ENCODE measurements at regions not wholly inside any gene's neighbourhood (a gene's known extent, or its start where the extent isn't known, plus 50 kb on each side); places are given as distances from the start of the nearest gene placed in this dataset.
"Not testable (repeated sequence)": the region's sequence is repeated elsewhere in the genome, so short reads cannot be mapped to it uniquely, and the experiment has no call there.

GRCh38 chr16:31745900-31746299, 127.7 kb upstream of the ZNF267 start:
- Histone ChIP-seq H3K4me3 (ENCODE audit: low read length in 2 of 2) (peak overlapping the region in 1 of 2 donors; percentile 13), H3K9me3 (ENCODE audit: control insufficient read depth in 2 of 2, low read length in 2 of 2) (peaks cover 15 to 36% of the 10 kb centered on the region in 2 donors), H3K36me3 (ENCODE audit: control insufficient read depth in 2 of 2, insufficient read depth in 2 of 2, low read length in 2 of 2) (peaks cover 7 to 17% of the 10 kb centered on the region in 2 donors), H3K27ac (ENCODE audit: low read length) (no peak overlapping the region), H3K27me3 (ENCODE audit: control insufficient read depth in 1 of 2, insufficient read depth in 2 of 2, low read length in 2 of 2) (no peaks in the 10 kb centered on the region), H3K4me1 (ENCODE audit: control insufficient read depth, insufficient read depth, low read length) (no peaks in the 10 kb centered on the region), H3K9ac (ENCODE audit: low read length in 2 of 2) (no peak overlapping the region)

GRCh38 chr16:31754998-31755615, 118.5 kb upstream of the ZNF267 start:
- H3K4me1 ChIP-seq (ENCODE audit: control insufficient read depth, insufficient read depth, low read length) = no peaks in the 10 kb centered on the region
- H3K4me3 ChIP-seq (ENCODE audit: low read length in 2 of 2) = peak overlapping the region in 1 of 2 donors; percentile 56
- peaks cover 51 to 60% of the 10 kb centered on the region in 2 donors for H3K9me3 ChIP-seq (ENCODE audit: control insufficient read depth in 2 of 2, low read length in 2 of 2)
- no peak overlapping the region for H3K27ac ChIP-seq (ENCODE audit: low read length)
- H3K36me3 ChIP-seq (ENCODE audit: control insufficient read depth in 2 of 2, insufficient read depth in 2 of 2, low read length in 2 of 2) = peaks cover 21 to 32% of the 10 kb centered on the region in 2 donors
- no peak overlapping the region for H3K9ac ChIP-seq (ENCODE audit: low read length in 2 of 2)
- no peaks in the 10 kb centered on the region for H3K27me3 ChIP-seq (ENCODE audit: control insufficient read depth in 1 of 2, insufficient read depth in 2 of 2, low read length in 2 of 2)

DNA sequence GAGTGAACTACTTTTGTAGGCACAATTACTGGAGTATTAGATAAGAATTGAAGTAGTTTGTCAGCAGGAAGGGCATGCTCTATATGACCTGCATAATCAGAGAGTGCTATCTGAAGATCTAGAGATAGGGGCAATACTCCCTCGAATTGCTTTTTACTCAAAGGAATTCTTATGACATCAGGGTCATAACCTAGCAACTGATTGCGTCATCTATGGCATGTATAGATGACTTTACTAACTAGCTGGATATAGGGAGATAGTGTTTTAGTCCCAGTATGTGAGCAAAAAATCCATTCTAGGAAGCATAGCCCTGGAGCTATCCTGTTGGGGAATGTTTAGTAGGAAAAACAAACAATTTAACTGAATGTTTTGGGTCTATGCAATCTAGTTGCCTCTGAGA, 109.5 kb upstream of the ZNF267 start:
- Histone ChIP-seq H3K9me3 (ENCODE audit: control insufficient read depth in 2 of 2, low read length in 2 of 2) (peaks cover 41 to 42% of the 10 kb centered on the region in 2 donors), H3K27ac (ENCODE audit: low read length) (no peak overlapping the region), H3K36me3 (ENCODE audit: control insufficient read depth in 2 of 2, insufficient read depth in 2 of 2, low read length in 2 of 2) (peaks cover 0 to 2% of the 10 kb centered on the region in 2 donors)

DNA sequence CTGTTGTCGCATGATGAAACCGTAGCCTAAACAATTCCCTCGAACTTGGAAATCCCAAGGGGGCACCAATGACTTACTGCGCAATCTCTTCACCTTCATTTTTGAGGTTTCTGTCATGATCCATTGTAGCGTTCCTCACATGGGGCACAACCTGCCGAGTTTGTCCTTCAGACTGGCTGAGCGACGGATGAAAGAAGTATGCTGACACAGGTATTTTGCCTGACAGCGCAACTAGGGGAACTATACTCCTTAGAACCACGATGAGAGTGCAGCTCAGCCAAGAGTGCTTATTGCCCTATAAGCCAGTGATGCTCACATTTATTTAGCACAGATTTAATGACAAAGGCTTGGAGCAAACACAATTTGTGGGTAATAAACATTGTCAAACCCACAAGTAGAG, 106.3 kb upstream of the ZNF267 start:
- Histone ChIP-seq H3K4me1 (ENCODE audit: control insufficient read depth, insufficient read depth, low read length) (no peaks in the 10 kb centered on the region), H3K9me3 (ENCODE audit: control insufficient read depth in 2 of 2, low read length in 2 of 2) (peaks cover 45 to 60% of the 10 kb centered on the region in 2 donors), H3K27ac (ENCODE audit: low read length) (no peak overlapping the region)

More for the DNA sequence above, 109.5 kb upstream of the ZNF267 start:
- Histone ChIP-seq H3K27me3 (ENCODE audit: control insufficient read depth in 1 of 2, insufficient read depth in 2 of 2, low read length in 2 of 2) (no peaks in the 10 kb centered on the region), H3K4me3 (ENCODE audit: low read length in 2 of 2) (no peak overlapping the region), H3K9ac (ENCODE audit: low read length in 2 of 2) (no peak overlapping the region), H3K4me1 (ENCODE audit: control insufficient read depth, insufficient read depth, low read length) (no peaks in the 10 kb centered on the region)

GRCh38 chr16:31780342-31780741, 93.3 kb upstream of the ZNF267 start:
- no peak overlapping the region for H3K27ac ChIP-seq (ENCODE audit: low read length)
- H3K4me3 ChIP-seq (ENCODE audit: low read length in 2 of 2) = no peak overlapping the region
- peaks cover 4 to 15% of the 10 kb centered on the region in 2 donors for H3K9me3 ChIP-seq (ENCODE audit: control insufficient read depth in 2 of 2, low read length in 2 of 2)
- H3K27me3 ChIP-seq (ENCODE audit: control insufficient read depth in 1 of 2, insufficient read depth in 2 of 2, low read length in 2 of 2) = no peaks in the 10 kb centered on the region
- H3K4me1 ChIP-seq (ENCODE audit: control insufficient read depth, insufficient read depth, low read length) = no peaks in the 10 kb centered on the region
- H3K36me3 ChIP-seq (ENCODE audit: control insufficient read depth in 2 of 2, insufficient read depth in 2 of 2, low read length in 2 of 2) = no peaks in the 10 kb centered on the region
- no peak overlapping the region for H3K9ac ChIP-seq (ENCODE audit: low read length in 2 of 2)

More for the DNA sequence above, 106.3 kb upstream of the ZNF267 start:
- Histone ChIP-seq H3K4me3 (ENCODE audit: low read length in 2 of 2) (no peak overlapping the region), H3K27me3 (ENCODE audit: control insufficient read depth in 1 of 2, insufficient read depth in 2 of 2, low read length in 2 of 2) (no peaks in the 10 kb centered on the region), H3K36me3 (ENCODE audit: control insufficient read depth in 2 of 2, insufficient read depth in 2 of 2, low read length in 2 of 2) (peaks cover 0 to 3% of the 10 kb centered on the region in 2 donors), H3K9ac (ENCODE audit: low read length in 2 of 2) (no peak overlapping the region)

- Histone ChIP-seq H3K27me3 (ENCODE audit: control insufficient read depth in 1 of 2, insufficient read depth in 2 of 2, low read length in 2 of 2) (no peaks in the 10 kb centered on the region), H3K4me3 (ENCODE audit: low read length in 2 of 2) (no peak overlapping the region), H3K9me3 (ENCODE audit: control insufficient read depth in 2 of 2, low read length in 2 of 2) (peaks cover under 1 to 12% of the 10 kb centered on the region in 2 donors), H3K4me1 (ENCODE audit: control insufficient read depth, insufficient read depth, low read length) (no peaks in the 10 kb centered on the region), H3K9ac (ENCODE audit: low read length in 2 of 2) (no peak overlapping the region), H3K27ac (ENCODE audit: low read length) (no peak overlapping the region), H3K36me3 (ENCODE audit: control insufficient read depth in 2 of 2, insufficient read depth in 2 of 2, low read length in 2 of 2) (no peaks in the 10 kb centered on the region)
Measured at GRCh38 chr16:31785126-31785525, 88.5 kb upstream of the ZNF267 start.

DNA sequence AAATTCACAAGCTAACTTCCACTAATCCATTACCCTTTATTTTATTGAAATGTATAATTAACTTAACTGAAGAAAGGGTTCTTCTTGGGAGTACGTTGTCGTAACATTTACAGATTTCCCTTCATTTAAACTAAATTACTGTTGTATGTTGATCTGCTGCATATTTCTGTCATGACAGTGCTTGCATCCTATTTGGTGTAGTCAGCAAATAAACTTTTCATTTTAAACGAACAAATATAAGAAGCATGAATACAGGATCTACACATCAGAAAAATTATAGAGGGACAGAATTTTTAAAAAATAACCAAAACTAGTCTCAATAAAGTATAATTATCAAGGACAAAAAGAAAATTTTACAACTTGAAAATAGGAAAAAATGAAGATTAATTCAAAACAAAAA, 66.5 kb upstream of the ZNF267 start:
- Histone ChIP-seq H3K36me3 (ENCODE audit: control insufficient read depth in 2 of 2, insufficient read depth in 2 of 2, low read length in 2 of 2) (no peaks in the 10 kb centered on the region), H3K9me3 (ENCODE audit: control insufficient read depth in 2 of 2, low read length in 2 of 2) (no peaks in the 10 kb centered on the region), H3K9ac (ENCODE audit: low read length in 2 of 2) (no peak overlapping the region), H3K4me3 (ENCODE audit: low read length in 2 of 2) (no peak overlapping the region), H3K27me3 (ENCODE audit: control insufficient read depth in 1 of 2, insufficient read depth in 2 of 2, low read length in 2 of 2) (no peaks in the 10 kb centered on the region), H3K27ac (ENCODE audit: low read length) (no peak overlapping the region), H3K4me1 (ENCODE audit: control insufficient read depth, insufficient read depth, low read length) (no peaks in the 10 kb centered on the region)

- no peak overlapping the region for H3K27ac ChIP-seq (ENCODE audit: low read length)
- H3K9me3 ChIP-seq (ENCODE audit: control insufficient read depth in 2 of 2, low read length in 2 of 2) = no peaks in the 10 kb centered on the region
- no peaks in the 10 kb centered on the region for H3K27me3 ChIP-seq (ENCODE audit: control insufficient read depth in 1 of 2, insufficient read depth in 2 of 2, low read length in 2 of 2)
- H3K4me3 ChIP-seq (ENCODE audit: low read length in 2 of 2) = no peak overlapping the region
- H3K9ac ChIP-seq (ENCODE audit: low read length in 2 of 2) = no peak overlapping the region
- no peaks in the 10 kb centered on the region for H3K4me1 ChIP-seq (ENCODE audit: control insufficient read depth, insufficient read depth, low read length)
- H3K36me3 ChIP-seq (ENCODE audit: control insufficient read depth in 2 of 2, insufficient read depth in 2 of 2, low read length in 2 of 2) = no peaks in the 10 kb centered on the region
Measured at GRCh38 chr16:31810863-31811262, 62.7 kb upstream of the ZNF267 start.

DNA sequence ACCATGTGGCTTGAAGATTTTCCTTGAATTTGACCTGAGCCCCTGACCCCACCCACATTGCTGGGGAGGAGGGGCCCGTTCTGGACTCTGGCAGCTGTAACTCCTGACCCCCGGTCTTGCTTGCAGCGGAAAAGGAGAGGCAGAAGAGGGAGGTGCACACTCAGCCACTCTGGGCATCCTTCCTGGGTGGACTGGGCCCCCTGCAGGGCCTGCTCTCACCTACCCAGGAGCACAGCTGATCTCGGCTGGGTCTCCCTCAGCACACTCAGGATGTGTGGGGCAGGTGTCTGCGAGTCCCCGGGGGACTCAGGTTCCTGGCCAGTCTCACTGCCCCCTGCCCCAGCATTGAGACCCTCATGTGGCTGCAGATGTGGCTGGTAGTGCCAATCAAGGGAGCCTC, 57.5 kb upstream of the ZNF267 start:
- not testable (repeated sequence) for H3K9me3 ChIP-seq (ENCODE audit: control insufficient read depth in 2 of 2, low read length in 2 of 2); H3K4me3 ChIP-seq (ENCODE audit: low read length in 2 of 2); H3K4me1 ChIP-seq (ENCODE audit: control insufficient read depth, insufficient read depth, low read length); H3K27me3 ChIP-seq (ENCODE audit: control insufficient read depth in 1 of 2, insufficient read depth in 2 of 2, low read length in 2 of 2); H3K27ac ChIP-seq (ENCODE audit: low read length); H3K36me3 ChIP-seq (ENCODE audit: control insufficient read depth in 2 of 2, insufficient read depth in 2 of 2, low read length in 2 of 2); H3K9ac ChIP-seq (ENCODE audit: low read length in 2 of 2)

DNA sequence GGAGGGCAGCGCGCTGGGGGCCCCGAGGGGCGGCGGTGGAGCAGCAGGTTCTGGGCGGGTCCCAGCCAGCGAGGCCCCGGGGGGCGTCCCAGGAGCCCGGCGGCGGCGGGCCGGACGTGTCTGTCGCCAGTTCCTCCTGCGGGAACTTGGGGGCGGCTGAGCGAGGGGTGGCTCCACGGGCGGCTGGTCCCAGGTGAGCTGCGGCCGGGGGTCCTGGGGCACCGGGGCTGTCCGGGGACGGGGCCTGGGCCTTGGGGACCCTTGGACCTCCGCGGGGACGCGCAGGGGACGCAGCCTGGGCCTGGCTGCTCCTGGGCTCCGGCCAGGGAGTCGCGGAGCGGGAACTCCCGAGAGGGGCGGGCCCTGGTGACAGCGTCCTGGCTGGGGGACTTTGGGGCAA, 54.2 kb upstream of the ZNF267 start:
- Histone ChIP-seq H3K9ac (ENCODE audit: low read length in 2 of 2) (no peak overlapping the region), H3K9me3 (ENCODE audit: control insufficient read depth in 2 of 2, low read length in 2 of 2) (peaks cover 0 to 9% of the 10 kb centered on the region in 2 donors), H3K36me3 (ENCODE audit: control insufficient read depth in 2 of 2, insufficient read depth in 2 of 2, low read length in 2 of 2) (no peaks in the 10 kb centered on the region), H3K27ac (ENCODE audit: low read length) (no peak overlapping the region), H3K4me3 (ENCODE audit: low read length in 2 of 2) (no peak overlapping the region), H3K27me3 (ENCODE audit: control insufficient read depth in 1 of 2, insufficient read depth in 2 of 2, low read length in 2 of 2) (peaks cover 2 to 5% of the 10 kb centered on the region in 2 donors), H3K4me1 (ENCODE audit: control insufficient read depth, insufficient read depth, low read length) (no peaks in the 10 kb centered on the region)

DNA sequence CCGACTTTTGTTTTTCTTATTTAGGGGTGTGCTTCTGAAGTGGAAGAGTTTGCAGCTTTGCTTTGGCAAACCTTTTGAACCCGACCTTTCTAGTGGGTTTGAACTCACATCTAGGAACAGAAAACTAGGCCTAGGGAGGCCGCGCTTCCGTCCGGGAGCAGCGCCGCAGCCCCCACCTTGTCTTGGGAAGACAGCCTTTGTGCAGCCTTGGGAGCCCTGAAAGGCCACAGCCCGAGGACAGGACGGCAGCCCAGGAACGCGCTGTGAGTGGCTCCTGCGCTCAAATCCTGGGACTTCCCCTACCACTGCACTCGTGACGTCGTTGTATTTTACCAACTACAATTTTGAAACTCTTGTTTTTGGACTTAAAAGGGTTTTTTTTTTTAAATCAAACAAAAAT, 53.7 kb upstream of the ZNF267 start:
- Histone ChIP-seq H3K9ac (ENCODE audit: low read length in 2 of 2) (no peak overlapping the region), H3K4me1 (ENCODE audit: control insufficient read depth, insufficient read depth, low read length) (no peaks in the 10 kb centered on the region), H3K27me3 (ENCODE audit: control insufficient read depth in 1 of 2, insufficient read depth in 2 of 2, low read length in 2 of 2) (peaks cover 2 to 5% of the 10 kb centered on the region in 2 donors), H3K36me3 (ENCODE audit: control insufficient read depth in 2 of 2, insufficient read depth in 2 of 2, low read length in 2 of 2) (no peaks in the 10 kb centered on the region), H3K4me3 (ENCODE audit: low read length in 2 of 2) (no peak overlapping the region), H3K9me3 (ENCODE audit: control insufficient read depth in 2 of 2, low read length in 2 of 2) (peaks cover 0 to 10% of the 10 kb centered on the region in 2 donors), H3K27ac (ENCODE audit: low read length) (no peak overlapping the region)
